Peyer's patch (tissue), 4 donors: ENCODE measurements at regions not wholly inside any gene's neighbourhood (a gene's known extent, or its start where the extent isn't known, plus 50 kb on each side); places are given as distances from the start of the nearest gene placed in this dataset.

Source experiments
- DNase-seq, 3 donors: peaks; one replicate each; pipeline ENCODE4 v3.0.0-alpha.2; 2017 to 2019
- H3K27ac ChIP-seq, 4 donors: fragments of 200-600 bp; sonication (generic); one replicate each; pipeline ENCODE4 v1.5.1; 2016 to 2019
- H3K27me3 ChIP-seq, 2 donors: fragments of 200-600 bp; sonication (generic); one replicate each; pipeline ENCODE4 v1.5.1; 2019
- H3K36me3 ChIP-seq, 3 donors: fragments of 200-600 bp; sonication (generic); one replicate each; pipeline ENCODE4 v1.5.1; 2016 to 2019
- H3K4me1 ChIP-seq, 4 donors: fragments of 200-600 bp; sonication (generic); one replicate each; pipeline ENCODE4 v1.5.1; 2016 to 2019
- H3K4me3 ChIP-seq, 4 donors: fragments of 200-600 bp; sonication (generic); 1 replicate in 3 of 4; 2 replicates in 1 of 4; pipeline ENCODE4 v1.5.1; 2016 to 2019; ENCODE audit warnings: mild to moderate bottlenecking in 1 of 4
- H3K9me3 ChIP-seq, 4 donors: fragments of 200-600 bp; sonication (generic); one replicate each; pipeline ENCODE4 v1.5.1; 2016 to 2019; ENCODE audit warnings: mild to moderate bottlenecking in 1 of 4
- POLR2A ChIP-seq, 2 donors: fragments of 450-650 bp; IDR thresholded peaks; one replicate each; pipeline ENCODE4 v1.5.1; 2017; ENCODE audit warnings: antibody characterized with exemption in 2 of 2, mild to moderate bottlenecking in 2 of 2, moderate library complexity in 2 of 2
- TF ChIP-seq, protein P1 (sequence below), 6 experiments: fragments of 450-650 bp in 4 of 6; fragments of 200-600 bp in 2 of 6; sonication (generic) in 1 of 6; IDR thresholded peaks; one replicate each; pipeline ENCODE4 v1.5.1; 2017 to 2019; ENCODE audit warnings: antibody characterized with exemption in 6 of 6, mild to moderate bottlenecking in 3 of 6, moderate library complexity in 1 of 6

DNA sequence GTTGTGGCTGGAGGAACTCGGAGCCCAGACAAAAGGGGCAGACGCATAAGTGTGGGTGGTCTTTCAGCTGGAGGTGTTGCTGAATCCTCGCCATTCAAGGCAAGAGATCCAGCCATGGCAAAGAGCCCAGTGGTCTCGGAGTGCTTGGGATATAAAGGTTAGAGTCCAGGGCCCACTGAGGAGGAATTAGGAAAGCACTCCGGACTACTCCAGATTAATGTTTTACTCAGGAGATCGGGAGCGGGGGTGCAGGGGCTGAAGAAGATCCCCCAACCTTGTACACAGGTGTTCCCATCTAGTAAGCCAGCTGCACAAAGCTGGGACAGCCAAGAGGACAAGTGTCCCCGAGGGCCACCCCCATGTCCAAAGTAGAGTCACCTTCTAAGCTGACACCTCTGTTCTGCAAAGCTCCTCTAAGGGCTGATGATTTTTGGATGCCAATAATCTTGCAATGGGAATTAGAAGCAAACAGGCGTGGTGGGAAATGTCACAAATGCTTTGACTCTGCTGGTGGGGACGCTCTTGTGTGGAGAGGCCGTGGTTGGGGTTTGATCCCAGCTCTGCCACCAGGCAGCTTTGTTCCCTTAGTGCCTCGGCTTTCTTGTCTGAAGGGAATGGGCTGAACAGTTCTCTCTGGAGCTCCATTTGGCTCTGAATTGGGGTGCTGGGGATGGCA lies 194.3 kb upstream of the SOX1 start:
- TF ChIP-seq, protein P1, sequence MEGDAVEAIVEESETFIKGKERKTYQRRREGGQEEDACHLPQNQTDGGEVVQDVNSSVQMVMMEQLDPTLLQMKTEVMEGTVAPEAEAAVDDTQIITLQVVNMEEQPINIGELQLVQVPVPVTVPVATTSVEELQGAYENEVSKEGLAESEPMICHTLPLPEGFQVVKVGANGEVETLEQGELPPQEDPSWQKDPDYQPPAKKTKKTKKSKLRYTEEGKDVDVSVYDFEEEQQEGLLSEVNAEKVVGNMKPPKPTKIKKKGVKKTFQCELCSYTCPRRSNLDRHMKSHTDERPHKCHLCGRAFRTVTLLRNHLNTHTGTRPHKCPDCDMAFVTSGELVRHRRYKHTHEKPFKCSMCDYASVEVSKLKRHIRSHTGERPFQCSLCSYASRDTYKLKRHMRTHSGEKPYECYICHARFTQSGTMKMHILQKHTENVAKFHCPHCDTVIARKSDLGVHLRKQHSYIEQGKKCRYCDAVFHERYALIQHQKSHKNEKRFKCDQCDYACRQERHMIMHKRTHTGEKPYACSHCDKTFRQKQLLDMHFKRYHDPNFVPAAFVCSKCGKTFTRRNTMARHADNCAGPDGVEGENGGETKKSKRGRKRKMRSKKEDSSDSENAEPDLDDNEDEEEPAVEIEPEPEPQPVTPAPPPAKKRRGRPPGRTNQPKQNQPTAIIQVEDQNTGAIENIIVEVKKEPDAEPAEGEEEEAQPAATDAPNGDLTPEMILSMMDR (IDR thresholded peaks at IDR 0.05): no peak
- no peak for TF ChIP-seq POLR2A (IDR thresholded peaks at IDR 0.05)
- Histone ChIP-seq H3K27ac (no peak overlapping the region), H3K9me3 (no peaks in the 10 kb centered on the region), H3K4me3 (no peak overlapping the region), H3K4me1 (no peaks in the 10 kb centered on the region), H3K27me3 (no peaks in the 10 kb centered on the region), H3K36me3 (no peaks in the 10 kb centered on the region)
- DNase-seq: peak in 1 of 3 donors; percentile 4

DNA sequence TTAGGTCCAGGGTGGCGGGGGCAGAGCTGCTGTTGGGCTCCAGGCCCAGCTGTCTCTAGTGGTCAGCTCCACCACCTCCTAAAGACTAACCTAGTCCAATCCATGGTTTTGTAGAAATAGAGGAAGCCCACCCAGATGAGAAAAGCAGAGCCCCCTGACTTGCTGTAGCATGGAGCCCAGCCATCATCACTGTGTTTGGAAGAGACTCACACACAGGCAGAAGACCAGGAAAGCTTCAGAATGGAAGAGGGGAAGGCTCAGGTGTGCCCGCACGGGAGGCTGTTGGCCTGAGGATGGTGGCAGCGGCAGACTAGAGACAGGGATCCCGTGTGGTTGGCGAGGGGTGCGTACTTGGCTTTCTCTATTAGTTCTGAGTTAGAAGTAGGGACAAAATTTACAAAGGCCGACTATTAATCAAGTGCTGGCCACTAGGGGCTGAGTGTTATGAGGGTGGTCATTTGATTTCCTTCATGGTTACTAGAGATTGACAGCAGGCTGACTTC lies 193.2 kb upstream of the SOX1 start:
- Histone ChIP-seq H3K36me3 (no peaks in the 10 kb centered on the region), H3K27ac (no peak overlapping the region), H3K4me1 (no peaks in the 10 kb centered on the region), H3K4me3 (no peak overlapping the region), H3K27me3 (no peaks in the 10 kb centered on the region), H3K9me3 (no peaks in the 10 kb centered on the region)
- TF ChIP-seq POLR2A (IDR thresholded peaks at IDR 0.05): no peak
- TF ChIP-seq, protein P1 (IDR thresholded peaks at IDR 0.05): no peak
- peak in 1 of 3 donors; percentile 5 for DNase-seq

DNA sequence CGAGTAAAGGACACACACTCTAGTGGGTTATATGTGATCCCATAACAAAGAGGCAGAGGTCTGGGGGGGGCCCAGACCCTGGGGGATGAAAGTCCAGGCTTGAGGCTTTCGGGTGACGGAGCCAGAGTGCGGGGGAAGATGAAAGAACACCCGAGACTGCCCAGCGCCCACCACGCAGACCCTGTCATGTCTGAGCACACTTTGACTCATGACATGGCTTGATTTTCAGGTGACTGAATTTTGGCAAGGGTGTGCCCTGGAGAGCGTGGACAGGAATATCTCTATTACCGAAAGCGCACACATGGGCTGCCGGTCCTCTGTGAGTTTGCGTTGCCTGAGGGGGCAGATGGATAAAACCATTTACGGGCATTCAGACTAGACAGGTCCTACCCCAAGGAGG lies 192.0 kb upstream of the SOX1 start:
- Histone ChIP-seq H3K9me3 (no peaks in the 10 kb centered on the region), H3K27ac (no peak overlapping the region), H3K4me3 (no peak overlapping the region), H3K27me3 (no peaks in the 10 kb centered on the region), H3K36me3 (no peaks in the 10 kb centered on the region), H3K4me1 (no peaks in the 10 kb centered on the region)
- DNase-seq: peak in 1 of 3 donors; percentile 6
- TF ChIP-seq, protein P1 (IDR thresholded peaks at IDR 0.05): no peak
- no peak for TF ChIP-seq POLR2A (IDR thresholded peaks at IDR 0.05)

DNA sequence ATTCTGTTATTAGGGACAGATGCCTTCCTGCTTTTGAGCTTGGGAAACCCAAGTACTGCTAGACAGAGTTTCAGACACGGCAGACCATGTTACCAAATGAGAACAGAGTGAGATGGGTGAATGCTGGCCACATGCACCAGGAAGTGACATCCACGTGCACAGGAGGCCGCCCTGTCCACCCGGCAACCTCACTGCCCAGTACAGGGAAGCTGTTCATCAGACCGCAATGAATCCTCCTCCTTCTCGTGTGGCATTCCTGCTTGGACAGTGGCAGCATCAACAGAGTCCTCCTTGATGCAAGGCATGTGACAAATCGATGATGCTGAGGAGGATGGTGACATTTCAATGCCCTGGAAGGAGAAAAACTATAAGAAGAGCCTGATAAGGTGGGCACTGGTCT lies 191.0 kb upstream of the SOX1 start:
- H3K36me3 ChIP-seq: no peaks in the 10 kb centered on the region

DNA sequence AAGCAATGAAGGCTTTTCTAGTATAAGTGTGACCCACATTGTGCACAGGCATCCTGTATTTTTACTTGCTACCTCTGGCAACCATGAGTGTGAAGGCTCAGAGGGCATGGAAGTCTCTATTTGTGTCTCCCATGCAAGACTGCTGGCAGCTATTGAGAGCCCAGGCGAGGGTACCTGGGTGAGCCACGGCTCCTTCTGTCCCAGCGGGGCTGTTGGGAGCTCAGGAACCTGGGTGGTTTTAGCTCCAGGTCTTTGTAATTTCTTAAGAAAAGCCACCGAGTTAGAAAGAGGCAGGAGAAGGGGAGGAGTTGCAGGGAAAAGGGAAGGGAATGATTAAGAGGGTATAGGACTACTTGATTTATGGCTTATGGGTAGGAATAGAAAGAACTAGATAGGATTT lies 190.4 kb upstream of the SOX1 start:
- no peak overlapping the region for H3K4me3 ChIP-seq
- peak in 1 of 3 donors; percentile 5 for DNase-seq
- no peaks in the 10 kb centered on the region for H3K27me3 ChIP-seq
- H3K4me1 ChIP-seq: no peaks in the 10 kb centered on the region
- no peak overlapping the region for H3K27ac ChIP-seq
- H3K9me3 ChIP-seq: no peaks in the 10 kb centered on the region
- no peaks in the 10 kb centered on the region for H3K36me3 ChIP-seq
- no peak for TF ChIP-seq POLR2A (IDR thresholded peaks at IDR 0.05)
- TF ChIP-seq, protein P1 (IDR thresholded peaks at IDR 0.05): no peak

More for the DNA sequence above, 191.0 kb upstream of the SOX1 start:
- no peak overlapping the region for H3K27ac ChIP-seq
- no peaks in the 10 kb centered on the region for H3K9me3 ChIP-seq
- H3K4me3 ChIP-seq: no peak overlapping the region
- H3K27me3 ChIP-seq: no peaks in the 10 kb centered on the region
- TF ChIP-seq POLR2A (IDR thresholded peaks at IDR 0.05): no peak
- TF ChIP-seq, protein P1 (IDR thresholded peaks at IDR 0.05): no peak
- no peaks in the 10 kb centered on the region for H3K4me1 ChIP-seq
- DNase-seq: peak in 1 of 3 donors; percentile 0
